ENCODE measurements at regions not wholly inside any gene's neighbourhood (a gene's known extent, or its start where the extent isn't known, plus 50 kb on each side); places are given as distances from the start of the nearest gene placed in this dataset.

GRCh38 chr12:124422142-124422569, 127.3 kb downstream of the RFLNA start:
- H3K4me1 ChIP-seq (ENCODE audit: low read depth): peaks cover 30% of the 10 kb centered on the region
- TF ChIP-seq, protein P1, sequence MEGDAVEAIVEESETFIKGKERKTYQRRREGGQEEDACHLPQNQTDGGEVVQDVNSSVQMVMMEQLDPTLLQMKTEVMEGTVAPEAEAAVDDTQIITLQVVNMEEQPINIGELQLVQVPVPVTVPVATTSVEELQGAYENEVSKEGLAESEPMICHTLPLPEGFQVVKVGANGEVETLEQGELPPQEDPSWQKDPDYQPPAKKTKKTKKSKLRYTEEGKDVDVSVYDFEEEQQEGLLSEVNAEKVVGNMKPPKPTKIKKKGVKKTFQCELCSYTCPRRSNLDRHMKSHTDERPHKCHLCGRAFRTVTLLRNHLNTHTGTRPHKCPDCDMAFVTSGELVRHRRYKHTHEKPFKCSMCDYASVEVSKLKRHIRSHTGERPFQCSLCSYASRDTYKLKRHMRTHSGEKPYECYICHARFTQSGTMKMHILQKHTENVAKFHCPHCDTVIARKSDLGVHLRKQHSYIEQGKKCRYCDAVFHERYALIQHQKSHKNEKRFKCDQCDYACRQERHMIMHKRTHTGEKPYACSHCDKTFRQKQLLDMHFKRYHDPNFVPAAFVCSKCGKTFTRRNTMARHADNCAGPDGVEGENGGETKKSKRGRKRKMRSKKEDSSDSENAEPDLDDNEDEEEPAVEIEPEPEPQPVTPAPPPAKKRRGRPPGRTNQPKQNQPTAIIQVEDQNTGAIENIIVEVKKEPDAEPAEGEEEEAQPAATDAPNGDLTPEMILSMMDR (IDR thresholded peaks at IDR 0.05): no peak
- intact Hi-C loops (cut with DNase I, micrococcal nuclease): no loop called here
- no peak overlapping the region for H3K4me3 ChIP-seq
- H3K9me3 ChIP-seq: no peaks in the 10 kb centered on the region
- ATAC-seq: peak; percentile 75
- DNase-seq: peak; percentile 85 to 87 (median 86)
- H3K36me3 ChIP-seq (ENCODE audit: low read depth): no peaks in the 10 kb centered on the region

- Histone ChIP-seq H3K4me1 (ENCODE audit: low read depth) (peaks cover 30% of the 10 kb centered on the region), H3K9me3 (no peaks in the 10 kb centered on the region), H3K36me3 (ENCODE audit: low read depth) (no peaks in the 10 kb centered on the region), H3K4me3 (no peak overlapping the region)
- TF ChIP-seq, protein P1 (IDR thresholded peaks at IDR 0.05): no peak
- peak in 1 of 3 donors; percentile 29 for DNase-seq
- intact Hi-C loops (cut with DNase I, micrococcal nuclease): no loop called here
- ATAC-seq: no peak
Measured at GRCh38 chr12:124420996-124421674, 126.2 kb downstream of the RFLNA start.

GRCh38 chr12:124420041-124420995, 125.4 kb downstream of the RFLNA start:
- no peak for DNase-seq
- intact Hi-C loops (cut with DNase I, micrococcal nuclease): no loop called here
- ATAC-seq: no peak
- Histone ChIP-seq H3K9me3 (no peaks in the 10 kb centered on the region), H3K4me3 (no peak overlapping the region), H3K4me1 (ENCODE audit: low read depth) (peaks cover 30% of the 10 kb centered on the region), H3K36me3 (ENCODE audit: low read depth) (no peaks in the 10 kb centered on the region)
- TF ChIP-seq, protein P1 (IDR thresholded peaks at IDR 0.05): no peak

DNA sequence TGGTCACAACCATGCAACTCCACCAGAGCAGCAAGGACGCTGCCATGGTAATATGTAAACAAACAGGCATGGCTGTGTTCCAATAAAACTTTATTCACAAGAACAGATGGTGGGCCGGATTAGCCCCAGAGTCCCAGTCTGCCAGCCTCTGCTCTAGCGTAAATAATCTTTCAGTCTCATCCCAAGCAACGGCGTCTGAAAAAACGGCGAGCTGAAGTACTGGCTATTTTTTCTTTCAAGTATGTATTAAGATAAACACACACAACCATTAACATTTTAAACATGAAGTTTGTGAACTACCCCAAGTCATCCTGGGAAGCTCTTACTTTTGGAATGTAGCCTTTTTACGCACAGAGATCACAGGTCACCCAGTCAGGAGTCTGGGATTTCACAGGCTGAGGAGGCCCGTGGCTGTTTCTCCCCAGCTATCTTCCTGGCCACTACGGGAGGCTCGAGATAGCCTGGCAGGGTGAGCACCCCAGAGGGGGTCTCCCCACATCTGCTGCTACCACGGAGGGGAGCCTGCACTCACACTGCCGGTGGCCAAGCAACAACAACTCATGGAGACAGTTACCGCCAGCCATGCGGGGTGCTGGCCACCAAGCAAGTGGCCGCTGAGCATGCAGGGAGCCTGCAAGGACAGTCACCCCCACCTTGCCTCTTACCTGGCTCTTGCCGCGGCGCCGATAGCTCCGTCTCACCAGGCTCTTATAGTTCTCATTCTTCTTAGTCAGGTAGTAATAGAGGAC, 124.6 kb downstream of the RFLNA start:
- TF ChIP-seq, protein P1 (IDR thresholded peaks at IDR 0.05): no peak
- H3K9me3 ChIP-seq: no peaks in the 10 kb centered on the region
- H3K4me3 ChIP-seq: no peak overlapping the region
- H3K4me1 ChIP-seq (ENCODE audit: low read depth): peaks cover 30% of the 10 kb centered on the region
- intact Hi-C loops (cut with DNase I, micrococcal nuclease): no loop called here
- ATAC-seq (no peak), DNase-seq (no peak)
- H3K36me3 ChIP-seq (ENCODE audit: low read depth): no peaks in the 10 kb centered on the region

DNA sequence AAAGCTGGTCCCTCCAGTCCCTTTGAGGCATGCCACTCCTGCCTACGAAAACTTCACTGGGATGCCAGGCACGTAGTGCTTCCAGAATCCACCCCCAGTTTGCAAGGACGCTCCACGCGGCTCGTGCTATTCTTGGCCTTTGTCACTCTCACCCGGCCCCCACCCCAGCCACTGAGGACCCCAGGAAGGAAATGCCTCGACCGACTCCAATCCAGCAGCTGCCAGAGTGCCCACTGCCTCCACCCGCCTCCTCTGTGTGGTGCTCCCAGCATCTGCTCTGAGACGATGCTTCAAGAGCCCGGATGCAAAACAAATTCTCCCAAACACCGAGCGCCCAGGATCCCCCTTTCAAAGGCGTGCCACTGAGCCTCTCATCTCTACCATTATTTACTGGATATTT, 123.9 kb downstream of the RFLNA start:
- TF ChIP-seq, protein P1 (IDR thresholded peaks at IDR 0.05): no peak
- peaks cover 23% of the 10 kb centered on the region for H3K4me1 ChIP-seq (ENCODE audit: low read depth)
- DNase-seq: no peak
- ATAC-seq: no peak
- H3K9me3 ChIP-seq: no peaks in the 10 kb centered on the region
- intact Hi-C loops (cut with DNase I, micrococcal nuclease): no loop called here
- no peak overlapping the region for H3K4me3 ChIP-seq
- no peaks in the 10 kb centered on the region for H3K36me3 ChIP-seq (ENCODE audit: low read depth)
